GM12864 (cell line): ENCODE measurements at regions not wholly inside any gene's neighbourhood (a gene's known extent, or its start where the extent isn't known, plus 50 kb on each side); places are given as distances from the start of the nearest gene placed in this dataset.

Experiments used
- DNase-seq: peaks from one replicate; pipeline ENCODE4 v3.0.0-alpha.2; 2011; ENCODE audit warnings: low read depth
- H3K4me3 ChIP-seq: 2 replicates; pipeline ENCODE4 v1.5.1; 2011; ENCODE audit warnings: mild to moderate bottlenecking, low read depth, low read length, control low read depth
- TF ChIP-seq, protein P1 (sequence below): IDR thresholded peaks from 2 replicates; pipeline ENCODE4 v1.5.1; 2011; ENCODE audit warnings: low read depth, mild to moderate bottlenecking, moderate library complexity, low read length, control low read depth, inconsistent platforms; ENCODE audit errors: missing control alignments

DNA sequence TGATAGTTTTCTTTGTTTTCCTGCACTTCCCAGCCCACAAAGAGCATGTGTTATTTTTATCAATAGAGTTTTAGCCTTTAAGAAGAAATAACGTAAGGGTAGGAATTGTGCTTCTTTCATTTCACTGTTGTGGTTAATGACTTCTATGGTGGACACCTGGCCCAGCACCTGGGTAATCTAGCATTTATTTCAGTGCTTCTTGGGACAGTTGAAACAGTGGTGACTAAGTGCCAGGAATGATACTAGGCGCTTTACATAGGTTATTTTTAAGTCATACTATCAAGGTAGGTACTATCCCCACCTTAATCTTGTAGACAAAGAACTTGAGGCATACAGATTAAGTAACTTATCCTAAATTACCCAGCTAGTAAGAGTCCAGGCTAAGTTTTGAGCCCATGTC is 243.8 kb downstream of the SOX2 start:
- DNase-seq: no peak
- no peak overlapping the region for H3K4me3 ChIP-seq
- TF ChIP-seq, protein P1, sequence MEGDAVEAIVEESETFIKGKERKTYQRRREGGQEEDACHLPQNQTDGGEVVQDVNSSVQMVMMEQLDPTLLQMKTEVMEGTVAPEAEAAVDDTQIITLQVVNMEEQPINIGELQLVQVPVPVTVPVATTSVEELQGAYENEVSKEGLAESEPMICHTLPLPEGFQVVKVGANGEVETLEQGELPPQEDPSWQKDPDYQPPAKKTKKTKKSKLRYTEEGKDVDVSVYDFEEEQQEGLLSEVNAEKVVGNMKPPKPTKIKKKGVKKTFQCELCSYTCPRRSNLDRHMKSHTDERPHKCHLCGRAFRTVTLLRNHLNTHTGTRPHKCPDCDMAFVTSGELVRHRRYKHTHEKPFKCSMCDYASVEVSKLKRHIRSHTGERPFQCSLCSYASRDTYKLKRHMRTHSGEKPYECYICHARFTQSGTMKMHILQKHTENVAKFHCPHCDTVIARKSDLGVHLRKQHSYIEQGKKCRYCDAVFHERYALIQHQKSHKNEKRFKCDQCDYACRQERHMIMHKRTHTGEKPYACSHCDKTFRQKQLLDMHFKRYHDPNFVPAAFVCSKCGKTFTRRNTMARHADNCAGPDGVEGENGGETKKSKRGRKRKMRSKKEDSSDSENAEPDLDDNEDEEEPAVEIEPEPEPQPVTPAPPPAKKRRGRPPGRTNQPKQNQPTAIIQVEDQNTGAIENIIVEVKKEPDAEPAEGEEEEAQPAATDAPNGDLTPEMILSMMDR: no peak

DNA sequence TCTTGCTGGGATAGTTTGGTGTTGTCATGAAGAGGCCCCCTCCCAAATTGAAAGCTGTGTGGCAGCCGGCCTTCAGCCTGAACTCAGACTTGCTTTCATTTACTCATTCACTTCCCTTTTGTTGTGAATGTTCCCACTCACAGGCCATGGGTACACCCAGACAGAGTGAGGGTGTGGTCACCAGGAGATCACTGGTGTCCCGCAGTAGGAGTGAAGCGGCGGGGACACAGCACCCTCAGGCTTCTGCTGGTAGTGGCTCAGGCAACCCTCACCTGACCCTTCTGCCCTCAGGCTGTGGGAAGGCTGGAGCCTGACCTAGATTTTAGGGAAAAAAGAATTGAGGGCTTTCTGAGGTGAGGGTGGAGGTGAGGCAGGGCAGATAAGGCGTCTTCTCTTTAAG is 244.4 kb downstream of the SOX2 start:
- DNase-seq: no peak
- TF ChIP-seq, protein P1: no peak
- H3K4me3 ChIP-seq: no peak overlapping the region

DNA sequence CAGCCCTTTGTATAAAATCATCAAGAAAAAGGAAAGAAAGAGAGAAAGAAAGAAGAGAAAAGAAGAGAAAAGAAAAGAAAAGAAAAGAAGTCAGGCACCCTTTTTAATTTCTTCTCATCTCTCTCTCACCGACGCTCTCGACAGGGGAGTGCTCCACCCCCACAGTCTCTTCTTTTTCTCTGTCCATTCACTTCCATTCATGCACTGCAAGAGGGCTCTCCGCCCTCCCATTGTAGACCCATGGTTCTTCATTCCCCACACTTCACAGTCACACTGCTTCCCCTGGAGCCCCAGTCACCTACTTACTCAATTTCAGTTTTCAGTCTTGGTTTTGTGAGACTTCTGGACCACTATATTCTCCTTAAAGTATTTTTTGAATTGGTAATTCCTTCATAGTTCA is 254.7 kb downstream of the SOX2 start:
- no peak overlapping the region for H3K4me3 ChIP-seq
- no peak for DNase-seq
- TF ChIP-seq, protein P1: no peak

DNA sequence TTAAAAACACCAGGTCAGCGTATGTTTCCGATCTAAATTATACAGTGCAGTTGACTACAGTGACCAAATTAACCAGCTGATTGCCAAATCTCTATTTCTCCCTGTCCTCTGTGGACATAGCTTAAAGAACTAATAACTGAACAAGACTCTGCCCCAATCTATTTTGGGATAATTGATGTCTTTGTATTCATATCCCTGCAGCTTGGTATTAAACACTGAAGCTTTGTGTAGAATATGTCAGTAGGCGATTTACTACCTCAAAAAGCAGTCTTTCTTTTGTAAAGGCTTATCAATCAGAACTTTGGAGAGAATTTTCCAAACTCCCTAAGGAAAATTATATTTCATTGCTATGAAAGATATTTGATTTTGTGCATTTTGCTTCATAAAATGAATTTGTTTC is 258.2 kb downstream of the SOX2 start:
- no peak overlapping the region for H3K4me3 ChIP-seq
- DNase-seq: no peak
- TF ChIP-seq, protein P1: no peak

DNA sequence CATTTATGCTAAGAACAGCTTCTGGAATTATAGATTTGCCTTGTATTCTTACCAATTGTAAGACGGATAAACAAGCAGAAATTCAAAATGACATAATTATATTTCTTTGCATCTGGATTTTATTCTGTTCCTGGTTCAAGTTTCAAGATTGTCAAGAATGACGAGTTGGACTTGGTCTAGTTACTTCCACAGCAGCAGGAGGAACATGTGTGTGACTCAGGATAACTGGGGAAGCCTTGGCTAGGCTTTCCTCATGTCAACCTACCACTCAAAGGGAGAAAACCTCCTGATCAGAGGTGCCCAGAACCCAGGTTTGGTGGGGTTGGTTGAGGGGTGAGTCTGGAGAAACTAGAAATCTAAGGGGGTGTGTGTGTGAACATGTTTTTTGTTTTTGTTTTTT is 259.7 kb downstream of the SOX2 start:
- TF ChIP-seq, protein P1: no peak
- no peak overlapping the region for H3K4me3 ChIP-seq

DNA sequence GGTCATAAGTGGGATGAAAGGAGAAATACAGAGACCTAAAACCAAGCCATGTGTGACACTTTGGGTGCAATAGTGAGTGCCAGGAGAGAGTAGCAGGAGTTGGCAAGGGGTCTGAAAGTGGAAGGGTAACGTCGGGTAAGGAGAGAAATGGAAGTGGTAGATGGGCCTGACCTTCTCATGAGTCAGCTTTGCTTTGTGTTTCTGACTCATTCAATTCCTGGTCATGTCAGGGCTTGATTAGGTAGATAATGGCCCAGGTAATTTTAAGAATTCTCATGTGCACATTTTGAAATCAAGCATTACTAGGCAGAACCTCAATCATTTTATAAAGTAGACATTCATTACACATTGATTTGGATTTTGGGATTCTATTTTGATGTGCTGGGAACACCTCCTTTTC is 262.5 kb downstream of the SOX2 start:
- no peak overlapping the region for H3K4me3 ChIP-seq
- TF ChIP-seq, protein P1: no peak
- no peak for DNase-seq

More for the DNA sequence above, 259.7 kb downstream of the SOX2 start:
- DNase-seq: no peak

DNA sequence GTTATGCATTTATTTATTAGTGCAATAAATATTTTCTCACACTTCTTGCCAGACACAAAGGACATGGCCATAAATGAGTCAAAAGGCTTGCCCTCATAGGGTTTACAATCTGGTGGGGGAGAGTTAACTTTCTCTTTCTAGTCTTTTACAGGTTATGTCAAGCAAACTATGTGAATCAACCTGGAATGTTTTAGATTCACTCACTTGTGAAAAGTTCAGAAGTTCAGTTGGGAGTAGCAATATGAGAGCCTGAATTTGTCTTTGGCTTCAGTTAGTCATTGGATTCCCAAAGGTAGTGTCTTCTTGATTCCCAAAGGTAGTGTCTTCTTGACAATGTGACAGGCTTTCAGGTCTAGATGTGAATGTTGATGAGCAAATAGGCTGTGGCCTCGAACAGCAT is 264.8 kb downstream of the SOX2 start:
- H3K4me3 ChIP-seq: no peak overlapping the region
- no peak for DNase-seq
- TF ChIP-seq, protein P1: no peak
